NCI-H345 treated with DMSO at 0.1 percent for 48 hours (cell line): ENCODE measurements at regions not wholly inside any gene's neighbourhood (a gene's known extent, or its start where the extent isn't known, plus 50 kb on each side); places are given as distances from the start of the nearest gene placed in this dataset.
"Not testable (repeated sequence)": the region's sequence is repeated elsewhere in the genome, so short reads cannot be mapped to it uniquely, and the experiment has no call there.

ENCODE experiments used
- DNase-seq: peaks from one replicate; lab custom pipeline; 2025; ENCODE audit not compliant: unreplicated experiment; lab: John Stamatoyannopoulos, UW

DNA sequence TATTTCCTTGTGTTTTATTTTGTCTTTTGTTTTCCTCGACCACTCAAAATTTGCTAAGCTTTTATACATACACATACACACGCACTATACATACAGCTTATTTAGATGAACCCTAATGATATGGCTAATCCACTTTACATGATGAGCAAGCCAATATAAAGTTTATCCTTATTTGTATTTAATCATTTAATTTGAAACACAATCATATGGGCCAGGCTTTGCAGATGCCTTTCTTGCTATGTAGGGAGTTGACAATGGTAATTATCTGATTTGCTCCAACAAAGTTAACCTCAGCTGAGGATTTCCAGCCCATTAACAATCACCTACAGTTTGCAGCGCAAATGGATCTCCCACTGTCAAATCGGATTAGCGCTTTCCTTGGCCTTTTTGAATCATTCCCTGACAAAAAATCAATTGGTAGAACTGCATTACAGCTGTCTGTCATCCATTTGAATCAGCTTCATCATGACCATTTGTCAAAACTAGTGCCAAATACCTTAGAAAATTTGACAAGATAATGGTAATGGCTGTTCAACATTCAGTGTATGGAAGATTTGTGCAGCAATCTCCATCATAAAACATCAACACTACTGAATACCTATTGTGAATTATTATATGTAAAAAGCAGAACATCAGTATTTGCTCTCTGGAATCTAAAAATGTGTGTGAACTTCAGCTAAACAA lies 352.6 kb downstream of the MRPL39 start:
- no peak for DNase-seq

DNA sequence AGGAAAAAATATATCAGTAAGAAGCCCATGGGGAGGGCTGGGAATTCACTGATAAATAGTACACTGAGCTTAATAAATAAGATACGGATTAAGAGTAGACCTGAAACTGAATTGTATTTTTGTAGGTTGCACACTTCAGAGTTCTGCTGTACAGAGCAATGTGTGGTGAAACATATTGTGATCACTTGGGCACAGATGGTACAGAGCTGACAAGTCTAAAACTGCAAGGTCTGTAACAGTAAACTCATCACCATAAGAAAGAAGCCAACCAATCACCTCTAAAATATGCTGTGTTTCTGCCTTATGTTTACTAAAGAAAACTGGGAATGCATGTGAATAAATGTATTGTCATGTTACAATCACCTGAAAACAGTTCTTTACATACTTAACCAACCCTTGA lies 360.7 kb downstream of the MRPL39 start:
- DNase-seq = no peak

DNA sequence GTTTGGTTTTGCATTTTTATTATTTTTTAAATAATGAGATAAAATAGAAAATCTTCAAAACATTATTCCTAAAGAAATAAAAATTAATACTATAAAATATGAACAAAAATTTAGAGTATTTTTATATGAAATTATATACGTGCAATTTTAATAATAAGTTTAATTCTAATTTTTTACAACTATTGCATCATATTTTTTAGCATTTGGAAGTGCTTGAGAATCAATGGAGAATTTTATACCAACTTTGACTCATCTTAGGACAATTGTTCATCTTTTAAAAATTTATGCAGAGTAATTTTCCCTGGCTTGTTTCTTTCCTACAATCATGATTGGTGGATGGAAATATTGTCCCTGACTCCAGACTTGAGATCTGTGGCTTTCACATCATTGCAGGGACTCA lies 362.5 kb downstream of the MRPL39 start:
- DNase-seq = no peak

DNA sequence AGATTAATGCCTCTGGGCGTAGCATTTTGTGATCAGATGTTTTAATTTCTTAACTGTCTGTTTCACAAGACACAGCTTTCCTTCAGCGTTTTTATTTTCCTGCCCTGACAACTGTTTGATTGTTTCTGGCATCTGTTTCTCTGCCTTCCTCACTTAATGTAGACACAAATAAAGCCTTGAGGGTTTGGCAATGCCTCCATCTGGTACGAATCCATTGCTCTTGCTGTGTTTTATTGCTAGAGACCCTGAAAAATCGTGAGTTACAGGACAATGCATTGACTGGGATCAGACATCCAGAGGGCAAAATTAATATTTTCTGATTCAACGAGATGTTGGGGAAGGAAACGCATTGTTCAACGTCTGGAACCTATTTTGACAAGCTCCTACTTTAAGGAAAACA lies 363.5 kb downstream of the MRPL39 start:
- DNase-seq = no peak

DNA sequence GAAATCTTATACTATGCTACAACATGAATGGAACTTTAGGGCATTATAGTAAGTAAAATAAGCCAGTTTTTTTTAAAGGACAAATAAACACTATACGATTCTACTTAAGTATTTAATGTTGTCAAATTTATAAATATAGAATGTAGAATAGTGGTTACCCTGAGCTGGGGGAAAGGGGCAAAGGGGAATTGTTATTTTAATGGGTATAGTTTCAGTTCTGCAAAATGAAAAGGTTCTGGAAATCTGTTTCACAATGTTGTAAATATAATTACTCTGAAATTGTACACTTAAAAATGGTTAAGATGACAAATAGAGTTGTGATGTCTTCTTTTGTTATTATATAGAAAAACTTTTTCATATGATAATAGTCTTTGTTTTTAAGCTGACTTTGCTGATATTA lies 366.3 kb downstream of the MRPL39 start:
- DNase-seq = no peak

DNA sequence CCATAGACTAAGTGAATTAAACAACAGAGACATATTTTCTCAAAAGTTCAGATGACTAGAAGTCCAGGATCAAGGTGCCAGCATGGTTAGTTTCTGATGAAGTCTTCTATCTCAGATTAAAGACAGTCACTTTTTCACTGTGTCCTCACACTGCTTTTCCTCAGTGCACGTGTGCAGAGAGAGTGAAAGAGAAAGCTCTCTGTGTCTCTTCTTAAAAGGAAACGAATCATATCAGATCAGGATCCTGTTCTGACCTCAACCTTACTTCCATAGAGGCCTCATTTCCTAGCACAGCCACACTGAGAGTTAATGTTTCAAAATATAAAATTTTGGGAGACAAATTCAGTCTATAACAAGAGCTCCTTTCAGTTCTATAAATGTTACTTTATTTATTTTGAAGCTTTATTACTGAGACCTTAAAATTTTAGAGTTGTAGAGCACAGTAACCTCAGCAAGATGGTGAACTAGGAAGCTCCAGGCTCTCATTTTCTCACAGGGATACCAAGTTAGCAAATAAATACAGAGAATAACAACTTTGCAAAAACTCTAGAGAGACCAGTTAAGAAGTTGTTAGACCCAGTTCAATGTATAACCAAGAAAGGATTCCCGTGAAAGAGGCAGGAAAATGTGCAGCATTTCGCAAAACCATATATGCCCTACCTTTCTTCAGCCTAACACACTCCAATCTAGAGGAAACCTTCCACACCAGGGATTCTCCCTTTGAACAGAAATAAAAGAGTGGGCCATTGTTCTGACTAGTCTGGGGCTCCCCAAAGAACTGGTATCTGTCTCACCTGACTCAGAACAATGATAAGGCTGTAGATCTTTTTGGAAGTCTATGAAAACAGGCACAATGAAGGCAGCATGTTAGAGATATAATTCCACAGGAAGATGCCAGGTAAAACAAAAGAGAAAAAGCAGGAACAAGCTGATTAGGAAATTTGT lies 372.2 kb downstream of the MRPL39 start:
- DNase-seq = no peak

DNA sequence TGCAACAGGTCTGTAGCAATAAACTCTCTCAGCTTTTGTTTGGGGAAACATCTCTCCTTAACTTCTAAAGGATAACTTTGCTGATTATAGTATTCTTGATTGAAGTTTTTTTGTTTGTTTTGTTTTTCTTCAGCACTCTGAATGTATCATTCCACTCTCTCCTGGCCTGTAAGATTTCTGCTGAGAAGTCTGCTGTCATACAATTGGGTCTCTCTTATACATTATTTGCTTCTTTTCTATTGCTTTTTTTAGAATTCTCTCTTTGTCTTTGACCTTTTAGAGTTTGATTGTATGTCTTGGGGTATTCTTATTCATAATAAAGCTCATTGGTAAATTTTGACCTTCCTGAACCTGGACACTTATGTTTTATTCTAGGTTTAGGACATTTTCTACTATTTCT lies 386.3 kb downstream of the MRPL39 start:
- DNase-seq = no peak

DNA sequence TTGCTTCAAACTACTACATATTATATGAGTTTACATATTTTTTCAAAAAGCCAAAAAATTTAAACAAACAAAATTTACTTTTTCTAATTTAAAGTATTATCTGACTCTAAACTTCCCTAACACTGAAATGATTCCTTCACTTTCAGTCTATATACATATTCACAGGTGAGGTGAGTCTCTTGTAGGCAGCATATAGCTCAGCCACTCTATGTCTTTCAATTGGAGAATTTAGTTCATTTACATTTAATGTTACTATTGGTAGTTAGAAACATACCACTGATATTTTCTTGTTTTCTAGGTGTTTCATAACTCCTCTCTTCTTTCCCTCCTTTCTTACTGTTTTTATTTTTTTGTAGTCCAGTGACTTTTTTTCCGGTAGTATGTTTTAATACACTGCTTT lies 387.1 kb downstream of the MRPL39 start:
- DNase-seq = no peak

DNA sequence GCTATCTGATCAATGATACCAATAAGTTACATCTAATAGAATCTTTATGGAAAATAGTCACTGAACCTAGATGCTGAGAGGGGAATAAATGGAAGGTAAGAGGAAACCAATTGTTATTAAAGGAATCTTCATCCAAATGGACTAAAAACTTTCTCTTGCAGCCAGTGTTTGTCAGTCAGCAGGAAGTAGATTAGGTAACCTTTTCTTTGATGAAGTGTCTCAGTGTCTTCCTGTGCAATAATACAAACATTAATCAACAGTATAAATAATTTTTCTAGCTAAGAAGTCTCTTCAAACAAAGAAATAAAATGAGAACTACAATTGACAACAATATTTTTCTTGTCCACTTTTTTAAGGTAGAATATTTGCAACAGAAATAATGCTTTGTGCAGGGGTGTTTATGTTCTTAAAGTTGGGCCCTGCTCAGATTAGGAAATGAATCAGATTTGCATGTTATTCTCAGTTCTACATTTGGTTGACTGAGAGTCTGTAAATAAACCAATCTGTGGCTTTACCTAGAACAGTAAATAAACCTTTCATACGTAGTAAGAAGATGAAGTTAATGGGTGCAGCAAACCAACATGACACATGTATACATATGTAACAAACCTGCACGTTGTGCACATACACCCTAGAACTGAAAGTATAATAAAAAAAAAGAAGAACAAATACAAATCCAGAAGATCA lies 391.4 kb downstream of the MRPL39 start:
- no peak for DNase-seq

DNA sequence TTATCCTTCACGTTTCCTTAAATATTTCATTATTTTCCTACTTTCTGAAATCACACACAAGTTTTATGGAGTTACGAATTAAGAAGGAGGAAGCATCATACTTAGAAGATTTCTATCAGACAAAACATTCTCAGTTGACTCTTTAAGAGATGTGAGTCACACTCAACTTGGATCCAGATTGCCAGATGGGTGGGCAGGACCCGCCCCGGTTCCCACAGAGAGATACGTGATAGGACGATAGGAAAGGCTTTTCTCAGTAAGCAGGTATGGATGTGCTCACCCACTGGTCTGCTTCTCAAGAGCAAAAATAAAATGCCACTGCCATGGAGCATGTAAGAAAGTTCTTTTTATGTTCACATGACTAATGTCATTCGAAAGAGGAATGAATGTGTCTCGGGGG lies 392.6 kb downstream of the MRPL39 start:
- no peak for DNase-seq

DNA sequence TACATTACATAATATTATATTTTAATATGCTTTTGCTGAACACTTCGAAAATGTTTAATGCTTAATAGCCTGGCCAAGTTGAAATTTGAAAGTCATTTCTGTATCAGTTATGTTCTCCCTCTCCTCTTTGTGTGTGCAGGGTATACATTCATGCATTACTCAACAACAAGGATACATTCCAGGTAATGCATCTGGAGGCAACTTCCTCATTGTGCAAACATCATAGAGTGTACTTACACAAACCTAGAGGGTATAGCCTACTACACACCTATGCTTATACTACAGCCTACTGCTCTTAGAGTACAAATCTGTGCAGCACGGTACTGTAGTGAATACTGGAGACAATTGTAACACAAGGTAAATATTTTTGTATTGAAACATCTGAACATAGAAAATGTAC lies 407.3 kb downstream of the MRPL39 start:
- DNase-seq = no peak

DNA sequence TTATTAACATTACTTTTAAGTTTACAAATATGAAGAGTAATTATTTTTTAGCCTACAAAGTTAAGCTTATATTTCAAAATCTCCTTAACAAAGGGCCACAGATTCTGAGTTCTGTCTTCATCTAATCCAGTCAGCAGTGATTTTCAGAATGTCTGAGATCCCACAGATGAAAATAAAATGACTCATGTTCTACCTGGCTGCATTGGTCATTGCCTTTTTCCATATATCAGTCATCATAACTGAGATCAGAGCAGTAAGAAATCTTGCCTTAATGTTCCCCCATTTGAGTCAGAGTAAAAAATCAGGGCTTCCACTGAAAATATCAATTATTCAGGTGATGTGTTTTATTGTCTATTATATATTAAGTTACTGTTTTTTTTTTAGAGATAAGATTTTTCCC lies 416.1 kb downstream of the MRPL39 start:
- no peak for DNase-seq

DNA sequence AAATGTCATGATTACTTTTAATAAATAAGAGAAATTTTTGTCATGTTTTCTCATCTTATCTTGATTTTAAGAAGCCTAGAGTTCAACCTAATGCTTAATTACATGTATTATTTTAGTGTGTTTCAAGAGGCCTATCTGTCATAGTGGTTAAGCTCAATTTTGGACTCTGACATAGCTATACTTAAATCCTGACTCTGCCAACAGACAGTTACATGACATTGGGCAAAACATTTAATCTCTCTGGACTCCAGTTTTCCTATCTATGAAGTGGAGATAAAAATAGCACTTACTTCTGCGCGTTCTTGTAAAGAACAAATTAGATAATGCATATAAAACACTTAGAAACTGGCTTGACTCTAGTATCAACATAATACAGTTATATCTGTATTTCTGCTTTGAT lies 417.8 kb downstream of the MRPL39 start:
- DNase-seq = no peak

DNA sequence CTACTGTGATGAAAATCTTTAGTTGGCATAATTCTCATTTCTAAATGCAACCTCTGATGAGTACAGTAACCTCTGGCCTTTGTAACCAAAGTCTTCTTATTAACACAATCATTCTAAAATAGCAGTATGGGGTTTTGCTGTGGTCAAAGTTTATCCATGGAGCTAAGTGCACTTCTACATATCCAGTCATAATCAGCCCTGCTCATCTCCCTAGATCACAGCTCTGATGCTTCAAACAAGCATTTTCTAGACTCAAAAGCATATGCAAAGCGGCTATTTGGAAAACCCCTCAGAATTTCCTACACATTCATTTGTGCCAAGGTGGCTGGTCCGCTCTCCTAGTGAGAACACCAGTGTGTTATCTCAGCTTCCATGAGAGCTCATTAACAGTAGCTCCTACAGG lies 418.6 kb downstream of the MRPL39 start:
- DNase-seq = no peak

DNA sequence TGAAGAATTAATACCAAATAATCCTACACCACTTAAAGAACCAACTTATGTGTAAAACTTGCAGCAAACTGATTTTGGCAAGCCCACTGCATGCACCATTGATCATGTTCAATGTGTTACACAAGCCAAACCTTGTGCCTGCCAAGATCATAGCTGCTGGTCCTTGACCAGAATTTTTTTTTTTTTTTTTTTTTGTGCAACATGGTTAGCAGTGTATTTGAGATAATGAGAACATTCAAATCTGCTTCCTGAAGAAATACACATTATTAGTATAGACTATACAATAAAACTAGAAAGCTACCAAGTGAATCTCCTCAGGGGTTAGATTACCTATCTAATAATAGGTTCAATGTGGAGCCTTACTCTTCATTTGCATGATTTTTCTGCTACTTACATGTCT lies 421.0 kb downstream of the MRPL39 start:
- DNase-seq = no peak

DNA sequence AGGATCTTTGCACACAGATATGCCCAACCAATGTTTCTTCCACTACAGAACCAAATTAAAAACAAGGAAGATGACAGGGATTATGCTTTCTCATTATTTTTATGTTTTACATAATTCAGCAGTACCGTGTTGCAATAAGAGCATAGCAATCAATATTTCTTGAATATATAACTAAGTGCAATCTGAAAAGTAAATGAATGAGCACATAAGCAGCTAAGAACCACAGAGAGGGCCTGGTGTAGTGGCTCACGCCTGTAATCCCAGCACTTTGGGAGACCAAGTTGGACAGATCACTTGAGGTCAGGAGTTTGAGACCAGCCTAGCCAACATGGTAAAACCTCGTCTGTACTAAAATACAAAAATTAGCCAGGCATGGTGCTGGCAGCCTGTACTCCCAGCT lies 423.7 kb downstream of the MRPL39 start:
- no peak for DNase-seq

DNA sequence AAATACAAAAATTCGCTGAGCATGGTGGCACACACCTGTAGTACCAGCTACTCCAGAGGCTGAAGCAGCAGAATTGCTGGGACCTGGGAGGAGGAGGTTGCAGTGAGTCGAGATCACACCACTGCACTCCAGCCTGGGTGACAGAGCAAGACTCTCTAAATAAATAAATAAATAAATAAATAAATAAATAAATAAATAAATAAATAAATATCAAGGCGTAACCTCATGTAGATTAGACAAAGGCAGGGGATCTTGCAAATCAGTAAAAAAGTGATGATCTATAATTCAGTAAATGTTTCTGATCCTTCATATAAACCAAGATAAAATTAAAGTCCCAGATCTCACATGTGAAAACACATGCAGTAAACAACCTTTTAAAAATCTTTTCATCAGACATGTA lies 425.6 kb downstream of the MRPL39 start:
- DNase-seq = not testable (repeated sequence)

DNA sequence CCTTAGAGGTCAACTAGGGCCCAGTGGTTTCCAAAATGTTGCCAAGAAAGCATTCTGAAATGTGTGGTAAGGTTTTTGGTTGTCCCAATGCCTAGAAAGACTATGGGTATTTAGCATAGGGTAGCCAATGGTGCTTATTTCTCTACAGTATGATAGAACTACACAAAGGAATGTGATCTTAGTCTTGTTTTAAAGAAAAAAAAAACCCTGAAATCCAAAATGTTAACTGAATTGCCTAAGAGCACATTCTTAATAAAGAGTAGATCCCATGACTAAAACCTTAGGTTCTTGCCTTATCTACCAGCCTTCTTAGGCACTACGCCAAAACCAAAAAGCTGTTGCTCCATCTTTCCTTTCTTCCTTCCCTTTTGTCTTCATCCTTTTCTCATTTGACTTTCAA lies 428.2 kb downstream of the MRPL39 start:
- no peak for DNase-seq

DNA sequence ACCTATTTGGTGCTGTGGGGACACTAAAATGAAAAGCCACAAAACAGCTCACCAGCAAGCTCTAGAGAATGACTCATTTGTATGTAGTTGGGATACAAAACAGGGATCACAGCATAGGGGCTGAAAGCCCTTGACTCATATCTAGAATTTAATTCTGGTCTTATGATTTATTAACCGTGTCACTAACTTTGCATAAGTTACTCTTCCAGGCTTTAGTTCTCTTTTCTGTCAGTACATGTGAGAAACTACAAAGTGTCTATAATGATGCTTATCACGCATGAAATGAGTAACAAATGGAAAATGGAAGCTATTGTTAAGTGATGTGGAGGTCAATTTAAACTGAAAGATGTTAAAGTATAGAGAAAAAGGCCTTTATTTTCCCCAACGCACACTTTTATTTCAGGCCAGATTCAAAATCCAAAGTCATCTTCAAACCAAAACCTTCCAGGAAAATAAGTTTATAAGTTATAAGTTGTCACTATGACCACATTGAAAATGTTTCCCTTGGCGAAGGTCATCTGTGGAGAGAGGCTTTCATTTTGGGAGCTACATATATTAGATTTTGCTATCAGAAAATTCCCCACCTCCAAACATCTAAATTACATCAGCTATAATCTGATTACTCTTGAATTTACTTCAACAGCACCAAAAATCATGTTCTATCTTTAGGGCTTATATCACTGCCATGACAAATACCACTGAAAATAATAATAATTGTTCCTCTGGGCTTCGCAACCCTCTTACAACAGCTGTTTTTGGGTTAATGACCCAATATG lies 430.5 kb downstream of the MRPL39 start:
- DNase-seq = no peak

DNA sequence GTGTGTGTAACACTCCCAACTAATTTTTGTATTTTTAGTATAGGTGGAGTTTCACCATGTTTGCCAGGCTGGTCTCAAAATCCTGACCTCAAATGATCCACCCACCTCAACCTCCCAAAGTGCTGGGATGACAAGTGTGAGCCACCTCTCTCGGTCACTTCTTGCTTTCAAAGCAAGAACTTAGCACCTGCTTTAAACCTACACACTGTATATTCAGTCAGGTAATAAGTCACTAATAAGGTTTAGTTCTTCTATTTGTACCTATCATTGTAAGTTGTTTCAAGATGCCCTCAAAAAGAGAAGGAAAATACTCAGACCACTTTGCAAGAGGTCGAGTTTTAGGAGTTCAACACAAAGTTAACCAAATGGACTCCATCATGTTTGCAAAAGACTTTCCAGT lies 431.3 kb downstream of the MRPL39 start:
- no peak for DNase-seq

DNA sequence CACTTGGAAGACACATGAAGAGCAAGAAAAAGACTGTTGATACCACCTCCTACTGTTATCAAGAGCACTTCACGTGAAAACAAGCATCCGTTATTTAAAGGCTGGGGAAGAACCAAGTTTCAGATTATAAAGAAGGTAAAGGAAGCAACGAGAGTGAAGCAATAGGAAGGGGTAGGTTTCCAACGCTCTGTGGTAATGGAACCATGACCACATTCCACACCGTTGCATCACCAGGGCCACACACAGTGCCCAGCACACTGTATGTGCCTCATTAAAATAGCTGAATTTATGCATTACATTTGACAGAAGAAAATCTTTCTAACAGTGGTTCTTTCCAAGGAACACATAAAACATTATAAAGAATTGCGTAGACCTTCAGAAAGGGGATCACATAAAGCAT lies 435.8 kb downstream of the MRPL39 start:
- DNase-seq = no peak
